ENCODE measurements at regions not wholly inside any gene's neighbourhood (a gene's known extent, or its start where the extent isn't known, plus 50 kb on each side); places are given as distances from the start of the nearest gene placed in this dataset.
"Not testable (repeated sequence)": the region's sequence is repeated elsewhere in the genome, so short reads cannot be mapped to it uniquely, and the experiment has no call there.

DNA sequence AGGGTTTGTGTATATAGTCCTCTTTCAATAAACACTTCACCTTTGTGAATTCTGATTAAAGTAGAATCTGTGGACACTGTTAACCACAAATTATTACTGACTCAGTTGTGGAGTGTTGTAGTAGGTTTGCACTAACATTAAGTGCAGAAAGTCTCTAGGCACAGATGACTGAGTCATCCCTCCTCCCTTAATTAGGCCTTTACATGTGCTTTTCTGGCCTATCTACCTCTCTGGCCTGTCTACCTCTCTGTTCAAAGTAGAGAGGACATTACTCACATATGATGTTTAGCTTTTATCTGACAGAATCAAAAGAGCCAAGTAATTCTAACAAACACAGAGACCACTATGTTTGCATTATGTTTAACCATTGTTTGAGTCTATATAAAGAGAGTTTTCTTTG is 783.0 kb downstream of the TENT5A start:
- no peak for DNase-seq (ENCODE audit: low spot score)
- Histone ChIP-seq H3K27ac (no peak overlapping the region), H3K4me3 (no peak overlapping the region)
- TF ChIP-seq, protein P1, sequence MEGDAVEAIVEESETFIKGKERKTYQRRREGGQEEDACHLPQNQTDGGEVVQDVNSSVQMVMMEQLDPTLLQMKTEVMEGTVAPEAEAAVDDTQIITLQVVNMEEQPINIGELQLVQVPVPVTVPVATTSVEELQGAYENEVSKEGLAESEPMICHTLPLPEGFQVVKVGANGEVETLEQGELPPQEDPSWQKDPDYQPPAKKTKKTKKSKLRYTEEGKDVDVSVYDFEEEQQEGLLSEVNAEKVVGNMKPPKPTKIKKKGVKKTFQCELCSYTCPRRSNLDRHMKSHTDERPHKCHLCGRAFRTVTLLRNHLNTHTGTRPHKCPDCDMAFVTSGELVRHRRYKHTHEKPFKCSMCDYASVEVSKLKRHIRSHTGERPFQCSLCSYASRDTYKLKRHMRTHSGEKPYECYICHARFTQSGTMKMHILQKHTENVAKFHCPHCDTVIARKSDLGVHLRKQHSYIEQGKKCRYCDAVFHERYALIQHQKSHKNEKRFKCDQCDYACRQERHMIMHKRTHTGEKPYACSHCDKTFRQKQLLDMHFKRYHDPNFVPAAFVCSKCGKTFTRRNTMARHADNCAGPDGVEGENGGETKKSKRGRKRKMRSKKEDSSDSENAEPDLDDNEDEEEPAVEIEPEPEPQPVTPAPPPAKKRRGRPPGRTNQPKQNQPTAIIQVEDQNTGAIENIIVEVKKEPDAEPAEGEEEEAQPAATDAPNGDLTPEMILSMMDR (IDR thresholded peaks at IDR 0.05): no peak

DNA sequence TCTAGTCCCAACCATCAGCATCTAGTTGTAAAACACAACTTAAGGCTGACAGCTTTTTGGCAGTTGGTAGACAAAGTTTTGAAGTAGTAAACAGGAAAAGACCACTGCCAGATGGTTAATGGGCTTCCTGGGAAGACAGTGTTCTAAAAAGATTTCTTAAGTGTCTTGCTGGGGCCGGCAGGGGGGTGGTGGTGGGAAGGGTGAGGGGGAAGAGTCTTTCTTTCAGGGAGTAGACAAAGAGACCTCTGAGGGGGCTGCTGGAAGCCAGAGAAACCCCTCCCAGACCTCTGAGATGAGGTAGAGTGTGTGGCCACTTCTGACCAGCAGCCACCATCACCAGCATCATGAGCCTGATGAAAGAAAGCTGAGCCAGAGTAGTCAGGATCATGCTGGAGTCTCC is 784.9 kb downstream of the TENT5A start:
- Histone ChIP-seq H3K27ac (no peak overlapping the region), H3K4me3 (no peak overlapping the region)
- no peak for DNase-seq (ENCODE audit: low spot score)
- TF ChIP-seq, protein P1 (IDR thresholded peaks at IDR 0.05): no peak

DNA sequence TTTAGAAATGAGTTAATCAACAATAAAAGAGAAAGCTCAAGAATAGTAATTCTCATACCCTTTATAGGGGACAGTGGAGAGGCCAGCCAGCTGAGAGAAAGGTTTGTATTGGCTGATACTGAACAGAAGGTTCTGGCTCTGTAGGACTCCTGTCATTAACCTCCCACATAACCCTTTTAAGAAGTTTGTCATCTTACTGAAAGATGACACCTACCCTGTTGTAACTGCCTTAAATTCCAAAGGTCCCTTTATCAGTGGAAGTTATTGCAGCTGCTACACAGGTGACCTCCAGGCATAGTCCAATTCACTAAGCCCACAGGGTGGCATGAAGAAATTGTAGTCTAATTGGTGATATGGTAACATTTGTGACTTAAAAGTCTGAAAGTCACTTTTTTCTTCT is 790.1 kb downstream of the TENT5A start:
- H3K4me3 ChIP-seq: no peak overlapping the region
- TF ChIP-seq, protein P1 (IDR thresholded peaks at IDR 0.05): no peak
- no peak for DNase-seq (ENCODE audit: low spot score)
- peak overlapping the region in 1 of 2 donors; percentile 13 for H3K27ac ChIP-seq

DNA sequence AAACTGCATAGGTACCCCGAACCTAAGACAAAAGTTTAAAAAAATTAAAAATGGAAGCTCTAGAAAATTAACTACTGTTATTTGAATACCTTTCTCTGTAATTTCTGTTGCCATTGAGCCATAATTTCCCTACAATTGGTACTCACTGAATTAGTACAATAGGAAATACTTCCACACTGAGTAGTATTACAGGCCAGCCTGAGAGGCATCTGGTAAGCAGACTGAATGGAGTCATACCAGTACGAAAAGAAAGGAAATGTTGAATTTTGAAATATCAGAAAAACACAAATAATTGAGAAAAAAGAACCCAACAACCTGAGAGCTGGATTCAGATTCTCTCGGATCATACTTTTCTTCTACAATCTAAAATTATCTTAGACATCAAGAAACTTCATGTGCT is 791.3 kb downstream of the TENT5A start:
- H3K4me3 ChIP-seq: no peak overlapping the region

DNA sequence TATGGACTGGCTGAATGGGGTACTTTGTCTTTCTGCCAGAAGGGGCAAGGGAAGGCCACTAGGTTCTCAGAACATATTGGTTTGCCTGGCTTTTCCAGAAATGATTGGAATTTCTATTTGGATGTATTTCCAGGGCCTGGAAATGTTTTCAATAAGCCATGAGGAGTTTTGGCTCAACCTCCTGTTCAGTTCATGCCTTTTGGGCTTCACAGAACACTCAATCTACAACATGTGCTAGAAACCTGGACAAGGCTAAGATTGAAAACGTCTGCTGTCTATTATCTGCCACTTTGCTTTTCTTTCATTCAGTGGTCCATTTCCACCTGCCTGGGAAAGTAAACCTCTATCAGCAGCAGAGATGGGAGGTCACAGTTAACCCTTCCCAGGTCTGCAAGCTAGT is 793.4 kb downstream of the TENT5A start:
- no peak for DNase-seq (ENCODE audit: low spot score)
- no peak overlapping the region for H3K27ac ChIP-seq
- TF ChIP-seq, protein P1 (IDR thresholded peaks at IDR 0.05): no peak
- no peak overlapping the region for H3K4me3 ChIP-seq

More for the DNA sequence above, 791.3 kb downstream of the TENT5A start:
- TF ChIP-seq, protein P1 (IDR thresholded peaks at IDR 0.05): no peak
- no peak overlapping the region for H3K27ac ChIP-seq
- DNase-seq (ENCODE audit: low spot score): no peak

DNA sequence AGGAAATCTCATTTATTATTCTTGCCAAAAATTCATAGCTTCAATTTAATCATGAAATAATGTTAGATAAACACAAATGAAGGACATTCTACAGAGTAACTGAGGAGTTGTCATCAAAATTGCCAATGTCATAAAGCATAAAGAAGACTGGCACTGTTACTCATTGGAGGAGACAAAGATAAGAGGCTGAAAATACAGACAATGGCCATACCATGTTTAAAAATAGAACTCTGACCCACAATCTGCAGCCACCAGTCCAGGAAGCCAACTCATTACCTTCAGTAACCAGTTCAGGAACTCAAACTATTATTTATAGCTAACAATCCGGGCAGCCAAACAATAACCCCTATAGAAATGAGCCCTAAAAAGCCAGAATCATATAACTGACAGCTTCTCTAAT is 795.6 kb downstream of the TENT5A start:
- Histone ChIP-seq H3K4me3 (no peak overlapping the region), H3K27ac (no peak overlapping the region)
- DNase-seq (ENCODE audit: low spot score): no peak
- TF ChIP-seq, protein P1 (IDR thresholded peaks at IDR 0.05): no peak

DNA sequence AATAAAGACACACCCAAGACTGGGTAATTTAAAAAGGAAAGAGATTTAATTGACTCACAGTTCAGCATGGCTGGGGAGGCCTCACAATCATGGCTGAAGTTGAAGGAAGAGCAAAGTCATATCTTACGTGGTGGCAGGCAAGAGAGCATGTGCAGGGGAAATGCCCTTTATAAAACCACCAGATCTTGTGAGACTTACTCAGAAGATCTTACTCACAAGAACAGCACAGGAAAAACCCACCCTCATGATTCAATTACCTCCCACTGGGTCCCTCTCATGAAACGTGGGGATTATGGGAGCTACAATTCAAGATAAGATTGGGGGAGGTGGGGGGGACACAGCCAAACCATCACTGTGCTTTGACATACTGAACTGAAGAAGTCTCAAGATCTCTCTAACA is 800.0 kb downstream of the TENT5A start:
- not testable (repeated sequence) for H3K27ac ChIP-seq; H3K4me3 ChIP-seq; DNase-seq (ENCODE audit: low spot score)

DNA sequence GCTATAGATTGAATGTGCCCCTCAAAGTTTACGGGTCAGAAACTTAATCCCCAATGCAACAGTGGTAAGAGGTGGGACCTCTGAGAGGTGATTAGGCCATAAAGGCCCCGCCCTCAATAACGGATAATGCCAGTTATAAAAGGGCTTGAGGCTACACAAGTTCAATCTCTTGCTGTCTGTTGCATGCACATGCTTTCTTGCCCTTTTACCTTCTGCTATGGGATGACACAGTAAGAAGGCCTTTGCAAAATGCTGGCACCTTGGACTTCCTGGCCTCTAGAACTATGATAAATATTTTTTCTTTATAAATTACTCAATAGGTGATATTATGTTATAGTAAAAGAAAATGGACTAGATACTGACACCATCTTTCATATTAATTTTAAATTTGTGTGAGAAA is 806.1 kb downstream of the TENT5A start:
- TF ChIP-seq, protein P1 (IDR thresholded peaks at IDR 0.05): no peak
- Histone ChIP-seq H3K27ac (no peak overlapping the region), H3K4me3 (no peak overlapping the region)
- no peak for DNase-seq (ENCODE audit: low spot score)
